ENCODE measurements at regions not wholly inside any gene's neighbourhood (a gene's known extent, or its start where the extent isn't known, plus 50 kb on each side); places are given as distances from the start of the nearest gene placed in this dataset.

DNA sequence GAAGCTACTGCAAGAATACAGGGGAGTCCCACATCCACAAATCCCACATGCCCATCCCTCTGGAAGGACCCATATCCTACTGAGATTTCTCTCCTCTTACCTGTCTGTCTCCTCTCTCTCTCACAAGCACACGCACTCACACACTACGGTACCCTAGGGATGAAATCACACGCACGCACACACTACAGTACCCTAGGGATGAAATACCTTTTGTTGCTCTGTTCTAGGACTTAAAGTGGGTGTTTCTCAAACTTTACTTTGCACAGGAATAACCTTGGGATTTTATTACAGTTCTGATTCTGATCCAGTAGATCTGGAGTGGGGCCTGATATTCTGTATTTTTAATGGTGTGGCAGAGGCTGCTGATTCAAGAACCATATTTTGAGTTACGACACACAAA, 622.2 kb upstream of the ZNF385D start:
- ATAC-seq (peak; percentile 8; the same call in 1 of the 2 replicates), DNase-seq (ENCODE audit: low spot score) (no peak)
- H3K4me1 Mint-ChIP-seq = peaks cover 20% of the 10 kb centered on the region
- H3K27me3 Mint-ChIP-seq (ENCODE audit: low read depth) = peaks cover 42% of the 10 kb centered on the region
- H3K36me3 Mint-ChIP-seq = no peaks in the 10 kb centered on the region
- POLR2A ChIA-PET = no interaction called here
- H3K9me3 Mint-ChIP-seq = no peaks in the 10 kb centered on the region
- CTCF ChIA-PET = no interaction called here
- H3K4me3 Mint-ChIP-seq = peak overlapping the region; percentile 67
- H3K27ac Mint-ChIP-seq = no peak overlapping the region
- TF ChIP-seq ATF1 (CRISPR knock-in tag; IDR thresholded peaks at IDR 0.05) (no peak), NFE2L1 (CRISPR knock-in tag; IDR thresholded peaks at IDR 0.05) (no peak), ZNF232 (CRISPR knock-in tag; IDR thresholded peaks at IDR 0.05) (no peak), OVOL2 (CRISPR knock-in tag; IDR thresholded peaks at IDR 0.05; ENCODE audit: borderline replicate concordance) (no peak), ELF4 (CRISPR knock-in tag; IDR thresholded peaks at IDR 0.05; ENCODE audit: low read depth) (no peak), RORB (CRISPR knock-in tag; IDR thresholded peaks at IDR 0.05) (no peak), SOX15 (CRISPR knock-in tag; IDR thresholded peaks at IDR 0.05) (no peak), TCF7 (CRISPR knock-in tag; IDR thresholded peaks at IDR 0.05; ENCODE audit: low read depth) (no peak), ZNF396 (CRISPR knock-in tag; IDR thresholded peaks at IDR 0.05; ENCODE audit: borderline replicate concordance) (no peak), ZNF317 (CRISPR knock-in tag; IDR thresholded peaks at IDR 0.05; ENCODE audit: borderline replicate concordance, low read depth) (no peak), ZNF416 (CRISPR knock-in tag; IDR thresholded peaks at IDR 0.05) (no peak)
- TF ChIP-seq, protein P1, sequence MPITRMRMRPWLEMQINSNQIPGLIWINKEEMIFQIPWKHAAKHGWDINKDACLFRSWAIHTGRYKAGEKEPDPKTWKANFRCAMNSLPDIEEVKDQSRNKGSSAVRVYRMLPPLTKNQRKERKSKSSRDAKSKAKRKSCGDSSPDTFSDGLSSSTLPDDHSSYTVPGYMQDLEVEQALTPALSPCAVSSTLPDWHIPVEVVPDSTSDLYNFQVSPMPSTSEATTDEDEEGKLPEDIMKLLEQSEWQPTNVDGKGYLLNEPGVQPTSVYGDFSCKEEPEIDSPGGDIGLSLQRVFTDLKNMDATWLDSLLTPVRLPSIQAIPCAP (CRISPR knock-in tag; IDR thresholded peaks at IDR 0.05) = no peak
- TF ChIP-seq, protein P2, sequence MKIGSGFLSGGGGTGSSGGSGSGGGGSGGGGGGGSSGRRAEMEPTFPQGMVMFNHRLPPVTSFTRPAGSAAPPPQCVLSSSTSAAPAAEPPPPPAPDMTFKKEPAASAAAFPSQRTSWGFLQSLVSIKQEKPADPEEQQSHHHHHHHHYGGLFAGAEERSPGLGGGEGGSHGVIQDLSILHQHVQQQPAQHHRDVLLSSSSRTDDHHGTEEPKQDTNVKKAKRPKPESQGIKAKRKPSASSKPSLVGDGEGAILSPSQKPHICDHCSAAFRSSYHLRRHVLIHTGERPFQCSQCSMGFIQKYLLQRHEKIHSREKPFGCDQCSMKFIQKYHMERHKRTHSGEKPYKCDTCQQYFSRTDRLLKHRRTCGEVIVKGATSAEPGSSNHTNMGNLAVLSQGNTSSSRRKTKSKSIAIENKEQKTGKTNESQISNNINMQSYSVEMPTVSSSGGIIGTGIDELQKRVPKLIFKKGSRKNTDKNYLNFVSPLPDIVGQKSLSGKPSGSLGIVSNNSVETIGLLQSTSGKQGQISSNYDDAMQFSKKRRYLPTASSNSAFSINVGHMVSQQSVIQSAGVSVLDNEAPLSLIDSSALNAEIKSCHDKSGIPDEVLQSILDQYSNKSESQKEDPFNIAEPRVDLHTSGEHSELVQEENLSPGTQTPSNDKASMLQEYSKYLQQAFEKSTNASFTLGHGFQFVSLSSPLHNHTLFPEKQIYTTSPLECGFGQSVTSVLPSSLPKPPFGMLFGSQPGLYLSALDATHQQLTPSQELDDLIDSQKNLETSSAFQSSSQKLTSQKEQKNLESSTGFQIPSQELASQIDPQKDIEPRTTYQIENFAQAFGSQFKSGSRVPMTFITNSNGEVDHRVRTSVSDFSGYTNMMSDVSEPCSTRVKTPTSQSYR (CRISPR knock-in tag; IDR thresholded peaks at IDR 0.05) = no peak
- TF ChIP-seq, protein P3, sequence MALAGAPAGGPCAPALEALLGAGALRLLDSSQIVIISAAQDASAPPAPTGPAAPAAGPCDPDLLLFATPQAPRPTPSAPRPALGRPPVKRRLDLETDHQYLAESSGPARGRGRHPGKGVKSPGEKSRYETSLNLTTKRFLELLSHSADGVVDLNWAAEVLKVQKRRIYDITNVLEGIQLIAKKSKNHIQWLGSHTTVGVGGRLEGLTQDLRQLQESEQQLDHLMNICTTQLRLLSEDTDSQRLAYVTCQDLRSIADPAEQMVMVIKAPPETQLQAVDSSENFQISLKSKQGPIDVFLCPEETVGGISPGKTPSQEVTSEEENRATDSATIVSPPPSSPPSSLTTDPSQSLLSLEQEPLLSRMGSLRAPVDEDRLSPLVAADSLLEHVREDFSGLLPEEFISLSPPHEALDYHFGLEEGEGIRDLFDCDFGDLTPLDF (CRISPR knock-in tag; IDR thresholded peaks at IDR 0.05) = no peak

DNA sequence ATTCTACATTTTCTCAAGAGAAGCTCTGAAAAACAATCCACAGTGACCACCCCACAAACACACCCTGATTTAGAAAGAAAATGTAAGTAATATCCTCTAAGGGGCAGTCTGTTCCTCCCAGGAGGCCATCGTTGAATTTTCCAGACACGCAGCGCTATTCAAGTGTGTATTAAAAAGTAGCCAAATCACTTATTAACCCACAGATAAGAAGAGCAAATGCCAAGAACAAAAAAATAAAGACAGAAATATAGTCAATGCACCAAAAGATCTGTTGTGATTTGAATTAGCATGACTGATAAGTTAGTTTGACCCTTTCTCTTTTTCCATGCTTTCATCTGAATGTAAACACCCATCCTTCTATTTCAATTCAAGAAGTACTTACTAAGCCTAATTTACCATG, 622.8 kb upstream of the ZNF385D start:
- Mint-ChIP-seq H3K4me3 (no peak overlapping the region), H3K36me3 (no peaks in the 10 kb centered on the region), H3K27me3 (ENCODE audit: low read depth) (peaks cover 42% of the 10 kb centered on the region), H3K4me1 (peaks cover 20% of the 10 kb centered on the region), H3K27ac (no peak overlapping the region), H3K9me3 (no peaks in the 10 kb centered on the region)
- DNase-seq (ENCODE audit: low spot score) (no peak), ATAC-seq (no peak)
- ChIA-PET POLR2A (no interaction called here), CTCF (no interaction called here)
- no peak for TF ChIP-seq ZBTB21 (CRISPR knock-in tag; IDR thresholded peaks at IDR 0.05; ENCODE audit: borderline replicate concordance)
- TF ChIP-seq FOXP1 (CRISPR knock-in tag; IDR thresholded peaks at IDR 0.05; ENCODE audit: borderline replicate concordance) = no peak
- TF ChIP-seq GTF2I (CRISPR knock-in tag; conservative IDR thresholded peaks at IDR 0.05) = no peak
- no peak for TF ChIP-seq IRF2 (CRISPR knock-in tag; IDR thresholded peaks at IDR 0.05; ENCODE audit: borderline replicate concordance, low read depth)
- no peak for TF ChIP-seq PRRX2 (CRISPR knock-in tag; IDR thresholded peaks at IDR 0.05)
- no peak for TF ChIP-seq GRHL2 (CRISPR knock-in tag; IDR thresholded peaks at IDR 0.05; ENCODE audit: insufficient replicate concordance, severe bottlenecking)
- TF ChIP-seq CREB1 (CRISPR knock-in tag; IDR thresholded peaks at IDR 0.05) = no peak
- no peak for TF ChIP-seq JAZF1 (CRISPR knock-in tag; IDR thresholded peaks at IDR 0.05)
- TF ChIP-seq ZNF317 (CRISPR knock-in tag; IDR thresholded peaks at IDR 0.05; ENCODE audit: borderline replicate concordance, low read depth) = no peak
- TF ChIP-seq, protein P2 (CRISPR knock-in tag; IDR thresholded peaks at IDR 0.05) = no peak
- TF ChIP-seq, protein P4, sequence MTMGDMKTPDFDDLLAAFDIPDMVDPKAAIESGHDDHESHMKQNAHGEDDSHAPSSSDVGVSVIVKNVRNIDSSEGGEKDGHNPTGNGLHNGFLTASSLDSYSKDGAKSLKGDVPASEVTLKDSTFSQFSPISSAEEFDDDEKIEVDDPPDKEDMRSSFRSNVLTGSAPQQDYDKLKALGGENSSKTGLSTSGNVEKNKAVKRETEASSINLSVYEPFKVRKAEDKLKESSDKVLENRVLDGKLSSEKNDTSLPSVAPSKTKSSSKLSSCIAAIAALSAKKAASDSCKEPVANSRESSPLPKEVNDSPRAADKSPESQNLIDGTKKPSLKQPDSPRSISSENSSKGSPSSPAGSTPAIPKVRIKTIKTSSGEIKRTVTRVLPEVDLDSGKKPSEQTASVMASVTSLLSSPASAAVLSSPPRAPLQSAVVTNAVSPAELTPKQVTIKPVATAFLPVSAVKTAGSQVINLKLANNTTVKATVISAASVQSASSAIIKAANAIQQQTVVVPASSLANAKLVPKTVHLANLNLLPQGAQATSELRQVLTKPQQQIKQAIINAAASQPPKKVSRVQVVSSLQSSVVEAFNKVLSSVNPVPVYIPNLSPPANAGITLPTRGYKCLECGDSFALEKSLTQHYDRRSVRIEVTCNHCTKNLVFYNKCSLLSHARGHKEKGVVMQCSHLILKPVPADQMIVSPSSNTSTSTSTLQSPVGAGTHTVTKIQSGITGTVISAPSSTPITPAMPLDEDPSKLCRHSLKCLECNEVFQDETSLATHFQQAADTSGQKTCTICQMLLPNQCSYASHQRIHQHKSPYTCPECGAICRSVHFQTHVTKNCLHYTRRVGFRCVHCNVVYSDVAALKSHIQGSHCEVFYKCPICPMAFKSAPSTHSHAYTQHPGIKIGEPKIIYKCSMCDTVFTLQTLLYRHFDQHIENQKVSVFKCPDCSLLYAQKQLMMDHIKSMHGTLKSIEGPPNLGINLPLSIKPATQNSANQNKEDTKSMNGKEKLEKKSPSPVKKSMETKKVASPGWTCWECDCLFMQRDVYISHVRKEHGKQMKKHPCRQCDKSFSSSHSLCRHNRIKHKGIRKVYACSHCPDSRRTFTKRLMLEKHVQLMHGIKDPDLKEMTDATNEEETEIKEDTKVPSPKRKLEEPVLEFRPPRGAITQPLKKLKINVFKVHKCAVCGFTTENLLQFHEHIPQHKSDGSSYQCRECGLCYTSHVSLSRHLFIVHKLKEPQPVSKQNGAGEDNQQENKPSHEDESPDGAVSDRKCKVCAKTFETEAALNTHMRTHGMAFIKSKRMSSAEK (CRISPR knock-in tag; IDR thresholded peaks at IDR 0.05; ENCODE audit: borderline replicate concordance) = no peak
- TF ChIP-seq, protein P5, sequence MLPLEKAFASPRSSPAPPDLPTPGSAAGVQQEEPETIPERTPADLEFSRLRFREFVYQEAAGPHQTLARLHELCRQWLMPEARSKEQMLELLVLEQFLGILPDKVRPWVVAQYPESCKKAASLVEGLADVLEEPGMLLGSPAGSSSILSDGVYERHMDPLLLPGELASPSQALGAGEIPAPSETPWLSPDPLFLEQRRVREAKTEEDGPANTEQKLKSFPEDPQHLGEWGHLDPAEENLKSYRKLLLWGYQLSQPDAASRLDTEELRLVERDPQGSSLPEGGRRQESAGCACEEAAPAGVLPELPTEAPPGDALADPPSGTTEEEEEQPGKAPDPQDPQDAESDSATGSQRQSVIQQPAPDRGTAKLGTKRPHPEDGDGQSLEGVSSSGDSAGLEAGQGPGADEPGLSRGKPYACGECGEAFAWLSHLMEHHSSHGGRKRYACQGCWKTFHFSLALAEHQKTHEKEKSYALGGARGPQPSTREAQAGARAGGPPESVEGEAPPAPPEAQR (CRISPR knock-in tag; IDR thresholded peaks at IDR 0.05) = no peak

All from WTC11 (cell line).